ENCODE measurements at regions not wholly inside any gene's neighbourhood (a gene's known extent, or its start where the extent isn't known, plus 50 kb on each side); places are given as distances from the start of the nearest gene placed in this dataset.
"Not testable (repeated sequence)": the region's sequence is repeated elsewhere in the genome, so short reads cannot be mapped to it uniquely, and the experiment has no call there.

DNA sequence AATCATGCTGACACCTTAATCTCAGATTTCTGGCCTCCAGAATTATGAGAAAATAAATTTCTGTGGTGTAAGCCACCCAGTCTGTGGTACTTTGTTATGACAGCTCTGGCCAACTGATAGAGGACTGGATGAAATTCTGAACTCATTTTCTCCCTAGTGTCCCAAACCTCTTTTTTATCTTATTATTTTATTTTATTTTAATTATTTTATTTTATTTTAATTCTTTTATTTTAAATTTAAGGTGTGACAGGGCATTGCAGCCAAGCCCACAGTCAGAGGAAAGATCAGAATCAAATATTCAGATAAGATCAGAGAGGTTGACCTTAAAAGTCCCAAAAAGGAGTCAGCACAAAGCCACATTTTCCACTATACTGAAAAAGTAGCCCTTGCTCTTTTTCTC, 228.1 kb downstream of the TFEC start (continued):
- TF ChIP-seq TCF4 (CRISPR knock-in tag; IDR thresholded peaks at IDR 0.05; ENCODE audit: borderline replicate concordance) (no peak), GLIS3 (CRISPR knock-in tag; IDR thresholded peaks at IDR 0.05) (no peak), RARB (CRISPR knock-in tag; IDR thresholded peaks at IDR 0.05) (no peak), SNAI2 (CRISPR knock-in tag; IDR thresholded peaks at IDR 0.05) (no peak), ZFP30 (CRISPR knock-in tag; IDR thresholded peaks at IDR 0.05) (no peak), ISL1 (CRISPR knock-in tag; IDR thresholded peaks at IDR 0.05) (no peak), ZNF8 (CRISPR knock-in tag; IDR thresholded peaks at IDR 0.05) (no peak)
- TF ChIP-seq, protein P1, sequence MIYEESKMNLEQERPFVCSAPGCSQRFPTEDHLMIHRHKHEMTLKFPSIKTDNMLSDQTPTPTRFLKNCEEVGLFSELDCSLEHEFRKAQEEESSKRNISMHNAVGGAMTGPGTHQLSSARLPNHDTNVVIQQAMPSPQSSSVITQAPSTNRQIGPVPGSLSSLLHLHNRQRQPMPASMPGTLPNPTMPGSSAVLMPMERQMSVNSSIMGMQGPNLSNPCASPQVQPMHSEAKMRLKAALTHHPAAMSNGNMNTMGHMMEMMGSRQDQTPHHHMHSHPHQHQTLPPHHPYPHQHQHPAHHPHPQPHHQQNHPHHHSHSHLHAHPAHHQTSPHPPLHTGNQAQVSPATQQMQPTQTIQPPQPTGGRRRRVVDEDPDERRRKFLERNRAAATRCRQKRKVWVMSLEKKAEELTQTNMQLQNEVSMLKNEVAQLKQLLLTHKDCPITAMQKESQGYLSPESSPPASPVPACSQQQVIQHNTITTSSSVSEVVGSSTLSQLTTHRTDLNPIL (CRISPR knock-in tag; IDR thresholded peaks at IDR 0.05; ENCODE audit: low read depth): no peak

DNA sequence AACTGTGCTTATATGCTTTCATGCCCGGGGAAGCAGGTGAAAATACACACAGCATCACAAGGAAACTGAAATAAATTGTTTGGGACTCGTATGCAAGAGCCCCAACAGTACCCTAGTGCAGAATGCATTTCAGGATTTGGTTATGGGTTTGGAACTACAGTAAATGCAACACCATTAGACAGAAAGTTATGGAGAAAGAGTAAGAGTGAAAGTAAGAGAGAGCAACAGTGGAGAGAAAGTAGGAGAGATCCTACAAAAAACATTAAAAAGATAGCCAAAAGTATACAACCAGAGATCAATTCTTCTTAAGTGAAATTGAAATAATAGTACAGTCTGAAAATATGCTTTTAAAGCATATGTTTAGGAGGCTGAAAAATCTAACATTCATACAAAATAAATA, 231.1 kb downstream of the TFEC start:
- no peak for ATAC-seq
- no peak for TF ChIP-seq CSDC2 (CRISPR knock-in tag; IDR thresholded peaks at IDR 0.05)
- TF ChIP-seq ZNF70 (CRISPR knock-in tag; IDR thresholded peaks at IDR 0.05): no peak
- TF ChIP-seq ZFP3 (CRISPR knock-in tag; IDR thresholded peaks at IDR 0.05): no peak
- no peak for TF ChIP-seq ESRRG (CRISPR knock-in tag; IDR thresholded peaks at IDR 0.05)
- no peak for TF ChIP-seq ZC3H10 (CRISPR knock-in tag; IDR thresholded peaks at IDR 0.05)
- no peak for TF ChIP-seq GLIS3 (CRISPR knock-in tag; IDR thresholded peaks at IDR 0.05)
- no peak for TF ChIP-seq BACH2 (CRISPR knock-in tag; IDR thresholded peaks at IDR 0.05; ENCODE audit: borderline replicate concordance)
- TF ChIP-seq TCF4 (CRISPR knock-in tag; IDR thresholded peaks at IDR 0.05; ENCODE audit: borderline replicate concordance): no peak

DNA sequence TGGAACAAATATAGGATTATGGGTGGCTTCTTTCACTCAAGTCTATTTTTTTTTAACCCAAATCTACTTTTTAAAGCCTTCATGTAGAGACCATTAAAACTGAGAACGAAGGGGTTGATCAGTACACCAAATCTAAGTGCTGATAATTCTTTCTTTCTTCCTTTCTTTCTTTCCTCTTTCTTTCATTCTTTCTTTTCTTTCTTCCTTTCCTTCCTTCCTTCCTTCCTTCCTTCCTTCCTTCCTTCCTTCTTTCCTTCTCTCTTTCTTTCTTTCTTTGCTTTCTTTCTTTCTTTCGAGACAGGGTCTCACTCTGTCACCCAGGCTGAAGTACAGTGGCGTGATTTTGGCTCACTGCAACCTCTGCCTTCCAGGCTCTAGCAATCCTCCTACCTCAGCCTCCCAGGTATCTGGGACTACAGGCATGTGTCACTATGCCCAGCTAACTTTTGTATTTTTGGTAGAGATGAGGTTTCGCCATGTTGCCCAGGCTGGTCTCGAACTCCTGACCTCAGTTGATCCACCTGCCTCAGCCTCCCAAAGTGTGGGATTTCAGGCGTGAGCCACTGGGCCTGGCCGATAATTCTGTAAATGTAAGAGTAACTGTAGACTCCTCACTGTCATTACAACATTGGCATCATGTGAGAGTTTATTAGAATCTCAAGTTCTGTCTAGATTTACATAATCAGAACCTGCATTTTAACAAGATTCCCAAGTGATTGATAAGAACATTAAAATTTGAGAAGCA, 236.4 kb downstream of the TFEC start:
- TF ChIP-seq, protein P2, sequence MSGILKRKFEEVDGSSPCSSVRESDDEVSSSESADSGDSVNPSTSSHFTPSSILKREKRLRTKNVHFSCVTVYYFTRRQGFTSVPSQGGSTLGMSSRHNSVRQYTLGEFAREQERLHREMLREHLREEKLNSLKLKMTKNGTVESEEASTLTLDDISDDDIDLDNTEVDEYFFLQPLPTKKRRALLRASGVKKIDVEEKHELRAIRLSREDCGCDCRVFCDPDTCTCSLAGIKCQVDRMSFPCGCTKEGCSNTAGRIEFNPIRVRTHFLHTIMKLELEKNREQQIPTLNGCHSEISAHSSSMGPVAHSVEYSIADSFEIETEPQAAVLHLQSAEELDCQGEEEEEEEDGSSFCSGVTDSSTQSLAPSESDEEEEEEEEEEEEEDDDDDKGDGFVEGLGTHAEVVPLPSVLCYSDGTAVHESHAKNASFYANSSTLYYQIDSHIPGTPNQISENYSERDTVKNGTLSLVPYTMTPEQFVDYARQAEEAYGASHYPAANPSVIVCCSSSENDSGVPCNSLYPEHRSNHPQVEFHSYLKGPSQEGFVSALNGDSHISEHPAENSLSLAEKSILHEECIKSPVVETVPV (CRISPR knock-in tag; IDR thresholded peaks at IDR 0.05): no peak
- TF ChIP-seq ZFP30 (CRISPR knock-in tag; IDR thresholded peaks at IDR 0.05) (no peak), ARNTL (CRISPR knock-in tag; IDR thresholded peaks at IDR 0.05; ENCODE audit: borderline replicate concordance, low read depth) (no peak), TCF4 (CRISPR knock-in tag; IDR thresholded peaks at IDR 0.05; ENCODE audit: borderline replicate concordance) (no peak), TOX (CRISPR knock-in tag; IDR thresholded peaks at IDR 0.05; ENCODE audit: borderline replicate concordance) (no peak), ZFP3 (CRISPR knock-in tag; IDR thresholded peaks at IDR 0.05) (no peak), CSDC2 (CRISPR knock-in tag; IDR thresholded peaks at IDR 0.05) (no peak), OSR1 (CRISPR knock-in tag; IDR thresholded peaks at IDR 0.05) (no peak), SNAI2 (CRISPR knock-in tag; IDR thresholded peaks at IDR 0.05) (no peak), ZNF565 (CRISPR knock-in tag; conservative IDR thresholded peaks at IDR 0.05; ENCODE audit: low read depth) (no peak), BACH2 (CRISPR knock-in tag; IDR thresholded peaks at IDR 0.05; ENCODE audit: borderline replicate concordance) (no peak), ZC3H10 (CRISPR knock-in tag; IDR thresholded peaks at IDR 0.05) (no peak)
- TF ChIP-seq, protein P3, sequence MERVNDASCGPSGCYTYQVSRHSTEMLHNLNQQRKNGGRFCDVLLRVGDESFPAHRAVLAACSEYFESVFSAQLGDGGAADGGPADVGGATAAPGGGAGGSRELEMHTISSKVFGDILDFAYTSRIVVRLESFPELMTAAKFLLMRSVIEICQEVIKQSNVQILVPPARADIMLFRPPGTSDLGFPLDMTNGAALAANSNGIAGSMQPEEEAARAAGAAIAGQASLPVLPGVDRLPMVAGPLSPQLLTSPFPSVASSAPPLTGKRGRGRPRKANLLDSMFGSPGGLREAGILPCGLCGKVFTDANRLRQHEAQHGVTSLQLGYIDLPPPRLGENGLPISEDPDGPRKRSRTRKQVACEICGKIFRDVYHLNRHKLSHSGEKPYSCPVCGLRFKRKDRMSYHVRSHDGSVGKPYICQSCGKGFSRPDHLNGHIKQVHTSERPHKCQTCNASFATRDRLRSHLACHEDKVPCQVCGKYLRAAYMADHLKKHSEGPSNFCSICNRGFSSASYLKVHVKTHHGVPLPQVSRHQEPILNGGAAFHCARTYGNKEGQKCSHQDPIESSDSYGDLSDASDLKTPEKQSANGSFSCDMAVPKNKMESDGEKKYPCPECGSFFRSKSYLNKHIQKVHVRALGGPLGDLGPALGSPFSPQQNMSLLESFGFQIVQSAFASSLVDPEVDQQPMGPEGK (CRISPR knock-in tag; IDR thresholded peaks at IDR 0.05; ENCODE audit: borderline replicate concordance): no peak
- TF ChIP-seq, protein P4, sequence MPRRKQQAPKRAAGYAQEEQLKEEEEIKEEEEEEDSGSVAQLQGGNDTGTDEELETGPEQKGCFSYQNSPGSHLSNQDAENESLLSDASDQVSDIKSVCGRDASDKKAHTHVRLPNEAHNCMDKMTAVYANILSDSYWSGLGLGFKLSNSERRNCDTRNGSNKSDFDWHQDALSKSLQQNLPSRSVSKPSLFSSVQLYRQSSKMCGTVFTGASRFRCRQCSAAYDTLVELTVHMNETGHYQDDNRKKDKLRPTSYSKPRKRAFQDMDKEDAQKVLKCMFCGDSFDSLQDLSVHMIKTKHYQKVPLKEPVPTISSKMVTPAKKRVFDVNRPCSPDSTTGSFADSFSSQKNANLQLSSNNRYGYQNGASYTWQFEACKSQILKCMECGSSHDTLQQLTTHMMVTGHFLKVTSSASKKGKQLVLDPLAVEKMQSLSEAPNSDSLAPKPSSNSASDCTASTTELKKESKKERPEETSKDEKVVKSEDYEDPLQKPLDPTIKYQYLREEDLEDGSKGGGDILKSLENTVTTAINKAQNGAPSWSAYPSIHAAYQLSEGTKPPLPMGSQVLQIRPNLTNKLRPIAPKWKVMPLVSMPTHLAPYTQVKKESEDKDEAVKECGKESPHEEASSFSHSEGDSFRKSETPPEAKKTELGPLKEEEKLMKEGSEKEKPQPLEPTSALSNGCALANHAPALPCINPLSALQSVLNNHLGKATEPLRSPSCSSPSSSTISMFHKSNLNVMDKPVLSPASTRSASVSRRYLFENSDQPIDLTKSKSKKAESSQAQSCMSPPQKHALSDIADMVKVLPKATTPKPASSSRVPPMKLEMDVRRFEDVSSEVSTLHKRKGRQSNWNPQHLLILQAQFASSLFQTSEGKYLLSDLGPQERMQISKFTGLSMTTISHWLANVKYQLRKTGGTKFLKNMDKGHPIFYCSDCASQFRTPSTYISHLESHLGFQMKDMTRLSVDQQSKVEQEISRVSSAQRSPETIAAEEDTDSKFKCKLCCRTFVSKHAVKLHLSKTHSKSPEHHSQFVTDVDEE (CRISPR knock-in tag; IDR thresholded peaks at IDR 0.05): no peak
- ATAC-seq: no peak

DNA sequence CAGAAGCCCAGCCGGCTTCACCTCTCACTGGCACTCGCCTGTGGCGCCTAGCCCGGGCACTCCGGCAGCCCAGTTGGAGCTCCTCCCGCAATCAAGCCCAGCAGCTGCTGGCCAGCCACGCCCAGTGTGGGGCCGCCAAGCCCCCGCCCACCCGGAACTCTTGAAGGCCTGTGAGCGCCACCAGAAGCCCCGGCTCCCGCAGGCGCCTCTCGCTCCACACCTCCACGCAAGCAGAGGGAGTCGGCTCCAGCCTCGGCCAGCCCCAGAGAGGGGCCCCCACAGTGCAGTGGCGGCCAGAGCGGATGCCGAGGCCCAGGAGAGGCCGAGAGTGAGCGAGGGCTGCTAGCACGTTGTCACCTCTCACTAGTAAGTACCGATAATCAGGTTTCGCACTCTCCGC, 240.7 kb downstream of the TFEC start:
- no peak for ATAC-seq
- TF ChIP-seq RARB (CRISPR knock-in tag; IDR thresholded peaks at IDR 0.05) (no peak), BACH2 (CRISPR knock-in tag; IDR thresholded peaks at IDR 0.05; ENCODE audit: borderline replicate concordance) (no peak)

DNA sequence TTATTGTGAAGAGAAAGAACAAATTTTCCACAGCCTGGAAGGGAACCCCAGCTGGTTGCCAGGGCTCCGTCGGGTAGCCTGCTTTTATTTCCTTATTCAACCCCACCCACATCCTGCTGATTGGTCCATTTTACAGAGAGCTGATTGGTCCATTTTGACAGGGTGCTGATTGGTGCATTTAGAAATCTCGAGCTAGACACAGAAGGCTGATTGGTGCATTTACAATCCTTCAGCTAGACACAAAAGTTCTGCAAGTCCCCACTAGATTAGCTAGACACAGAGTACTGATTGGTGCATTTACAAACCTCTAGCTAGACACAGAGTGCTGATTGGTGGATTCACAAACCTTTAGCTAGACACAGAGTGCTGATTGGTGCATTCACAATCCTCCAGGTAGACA, 241.1 kb downstream of the TFEC start:
- not testable (repeated sequence) for ATAC-seq

Measured in SK-N-SH treated with all-trans-retinoic acid at 6 μM for 48 hours (cell line).